ENCODE measurements at regions not wholly inside any gene's neighbourhood (a gene's known extent, or its start where the extent isn't known, plus 50 kb on each side); places are given as distances from the start of the nearest gene placed in this dataset.

DNA sequence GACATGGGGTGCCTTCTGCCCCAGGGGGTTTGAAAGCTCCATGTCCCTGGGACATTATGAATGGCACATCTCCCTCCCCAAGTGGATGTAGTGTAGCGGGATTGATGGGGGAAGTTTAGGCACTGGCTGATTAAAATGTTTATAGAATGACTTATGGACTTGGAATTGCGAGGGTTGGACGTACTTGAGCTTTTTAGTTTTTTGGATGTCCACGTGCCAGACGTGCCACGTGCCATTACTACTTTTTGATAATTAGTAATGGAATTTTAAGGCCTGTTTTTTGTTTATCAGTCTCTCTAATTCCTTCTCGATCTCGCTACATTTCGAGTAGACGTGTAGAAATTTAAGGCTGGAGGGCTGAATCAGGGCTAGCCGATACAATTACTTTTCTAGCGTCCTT, 162.8 kb downstream of the TBXT start:
- in situ Hi-C loops (cut with MboI; ENCODE audit: low pct_unique_long_range_greater_than_20kb, low sequenced_read_pairs, unreplicated experiment): no loop called here
- DNase-seq (ENCODE audit: low spot score): no peak
- TF ChIP-seq, protein P1, sequence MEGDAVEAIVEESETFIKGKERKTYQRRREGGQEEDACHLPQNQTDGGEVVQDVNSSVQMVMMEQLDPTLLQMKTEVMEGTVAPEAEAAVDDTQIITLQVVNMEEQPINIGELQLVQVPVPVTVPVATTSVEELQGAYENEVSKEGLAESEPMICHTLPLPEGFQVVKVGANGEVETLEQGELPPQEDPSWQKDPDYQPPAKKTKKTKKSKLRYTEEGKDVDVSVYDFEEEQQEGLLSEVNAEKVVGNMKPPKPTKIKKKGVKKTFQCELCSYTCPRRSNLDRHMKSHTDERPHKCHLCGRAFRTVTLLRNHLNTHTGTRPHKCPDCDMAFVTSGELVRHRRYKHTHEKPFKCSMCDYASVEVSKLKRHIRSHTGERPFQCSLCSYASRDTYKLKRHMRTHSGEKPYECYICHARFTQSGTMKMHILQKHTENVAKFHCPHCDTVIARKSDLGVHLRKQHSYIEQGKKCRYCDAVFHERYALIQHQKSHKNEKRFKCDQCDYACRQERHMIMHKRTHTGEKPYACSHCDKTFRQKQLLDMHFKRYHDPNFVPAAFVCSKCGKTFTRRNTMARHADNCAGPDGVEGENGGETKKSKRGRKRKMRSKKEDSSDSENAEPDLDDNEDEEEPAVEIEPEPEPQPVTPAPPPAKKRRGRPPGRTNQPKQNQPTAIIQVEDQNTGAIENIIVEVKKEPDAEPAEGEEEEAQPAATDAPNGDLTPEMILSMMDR (IDR thresholded peaks at IDR 0.05; ENCODE audit: extremely low read depth, insufficient read depth, missing control alignments): no peak

DNA sequence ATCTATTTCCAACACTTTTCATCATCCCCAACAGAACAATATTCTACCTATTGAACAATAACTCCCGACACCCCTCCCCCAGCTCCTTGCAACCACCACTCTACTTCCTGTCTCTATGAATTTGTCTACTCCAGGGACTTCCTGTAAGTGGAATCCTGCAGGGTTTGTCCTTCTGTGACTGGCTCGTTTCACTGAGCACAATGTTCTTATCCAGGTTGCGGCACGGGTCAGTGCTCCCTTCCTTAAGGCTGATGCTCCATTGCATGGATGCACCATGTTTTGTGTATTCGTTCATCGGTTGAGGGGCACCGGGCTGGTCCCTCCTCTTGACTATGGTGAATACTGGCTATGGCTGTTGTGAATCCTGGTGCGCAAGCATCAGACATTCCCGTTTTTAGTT, 163.2 kb downstream of the TBXT start:
- no peak for DNase-seq (ENCODE audit: low spot score)
- in situ Hi-C loops (cut with MboI; ENCODE audit: low pct_unique_long_range_greater_than_20kb, low sequenced_read_pairs, unreplicated experiment): no loop called here
- TF ChIP-seq, protein P1 (IDR thresholded peaks at IDR 0.05; ENCODE audit: extremely low read depth, insufficient read depth, missing control alignments): no peak

DNA sequence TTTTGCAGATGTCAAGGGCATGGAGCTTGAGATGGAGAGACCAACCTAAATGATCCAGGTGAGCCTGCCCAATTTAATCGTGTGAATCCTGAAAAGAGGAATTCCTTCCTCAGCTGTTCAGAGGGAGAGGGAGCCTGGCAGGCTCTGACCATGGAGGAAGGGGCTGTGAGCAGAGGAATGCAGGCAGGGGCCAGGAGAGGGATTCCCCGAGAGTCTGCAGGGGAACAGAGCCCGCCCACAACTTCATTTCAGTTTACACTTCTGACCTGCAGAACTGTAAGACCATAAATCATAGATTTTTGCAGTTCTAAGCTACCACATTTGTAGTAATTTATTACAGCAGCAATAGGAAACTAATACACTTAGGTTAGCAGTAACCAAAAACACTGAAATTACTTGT, 164.1 kb downstream of the TBXT start:
- DNase-seq (ENCODE audit: low spot score): no peak
- in situ Hi-C loops (cut with MboI; ENCODE audit: low pct_unique_long_range_greater_than_20kb, low sequenced_read_pairs, unreplicated experiment): no loop called here
- TF ChIP-seq, protein P1 (IDR thresholded peaks at IDR 0.05; ENCODE audit: extremely low read depth, insufficient read depth, missing control alignments): no peak

DNA sequence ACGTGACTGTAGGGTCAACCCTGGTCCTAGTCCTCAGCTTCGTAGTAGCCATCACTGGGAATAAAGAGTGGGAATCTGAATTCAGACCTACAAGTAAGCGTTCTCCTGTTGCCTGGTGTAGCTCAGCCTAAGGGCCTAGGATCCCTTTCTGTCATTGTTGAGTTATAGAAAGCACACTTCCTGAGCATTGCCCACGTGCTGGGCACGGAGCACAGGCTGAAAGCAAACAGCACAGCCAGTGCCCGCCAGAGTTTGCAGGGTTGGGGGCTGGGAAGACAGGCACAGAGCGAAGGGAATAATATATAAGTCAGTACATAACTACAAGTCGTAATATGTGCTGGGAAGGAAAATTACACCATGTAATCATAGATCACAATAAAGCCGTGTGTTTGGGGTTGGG, 166.3 kb downstream of the TBXT start:
- TF ChIP-seq, protein P1 (IDR thresholded peaks at IDR 0.05; ENCODE audit: extremely low read depth, insufficient read depth, missing control alignments): no peak
- DNase-seq (ENCODE audit: low spot score): no peak
- in situ Hi-C loops (cut with MboI; ENCODE audit: low pct_unique_long_range_greater_than_20kb, low sequenced_read_pairs, unreplicated experiment): no loop called here

DNA sequence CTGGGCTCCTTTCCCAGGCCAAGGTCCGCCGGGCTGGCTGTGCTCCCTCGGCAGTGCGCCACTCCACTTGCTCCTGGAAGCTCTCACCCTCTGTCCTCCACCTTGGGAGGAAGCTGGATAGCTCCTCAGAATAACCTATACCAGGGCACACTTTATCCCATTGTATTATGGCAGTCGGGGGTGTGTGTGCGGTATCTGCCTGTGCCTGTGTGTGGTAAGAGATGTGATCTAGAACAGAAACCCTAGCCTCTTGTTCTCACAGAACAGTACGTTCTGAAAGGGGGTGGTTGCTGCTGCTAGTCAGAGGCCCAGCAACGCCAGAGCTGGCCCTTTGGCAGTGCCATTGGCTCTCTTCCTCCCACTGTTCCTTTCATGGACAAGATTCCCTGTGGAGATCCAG, 168.4 kb downstream of the TBXT start:
- TF ChIP-seq, protein P1 (IDR thresholded peaks at IDR 0.05; ENCODE audit: extremely low read depth, insufficient read depth, missing control alignments): no peak
- no peak for DNase-seq (ENCODE audit: low spot score)
- in situ Hi-C loops (cut with MboI; ENCODE audit: low pct_unique_long_range_greater_than_20kb, low sequenced_read_pairs, unreplicated experiment): no loop called here

DNA sequence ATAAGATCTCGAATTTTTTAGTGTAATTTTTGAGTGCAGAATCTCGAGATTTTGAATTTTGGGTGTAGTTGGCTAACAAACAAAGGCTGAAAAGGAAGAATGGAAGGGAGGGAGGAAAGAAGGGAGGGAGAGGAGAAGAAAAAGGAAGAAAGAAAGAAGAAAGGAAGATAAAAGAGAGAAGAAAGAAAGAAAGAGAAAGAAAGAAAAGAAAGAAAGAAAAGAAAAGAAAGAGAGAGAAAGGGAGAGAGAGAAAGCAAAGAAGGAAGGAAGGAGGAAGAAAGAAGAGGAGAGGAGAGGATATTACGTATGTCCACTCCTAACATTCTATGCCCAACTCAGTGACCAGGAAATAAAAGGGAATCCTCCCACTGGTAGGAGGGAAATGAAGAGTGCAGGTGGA, 169.6 kb downstream of the TBXT start:
- in situ Hi-C loops (cut with MboI; ENCODE audit: low pct_unique_long_range_greater_than_20kb, low sequenced_read_pairs, unreplicated experiment): no loop called here
- no peak for DNase-seq (ENCODE audit: low spot score)
- TF ChIP-seq, protein P1 (IDR thresholded peaks at IDR 0.05; ENCODE audit: extremely low read depth, insufficient read depth, missing control alignments): no peak

DNA sequence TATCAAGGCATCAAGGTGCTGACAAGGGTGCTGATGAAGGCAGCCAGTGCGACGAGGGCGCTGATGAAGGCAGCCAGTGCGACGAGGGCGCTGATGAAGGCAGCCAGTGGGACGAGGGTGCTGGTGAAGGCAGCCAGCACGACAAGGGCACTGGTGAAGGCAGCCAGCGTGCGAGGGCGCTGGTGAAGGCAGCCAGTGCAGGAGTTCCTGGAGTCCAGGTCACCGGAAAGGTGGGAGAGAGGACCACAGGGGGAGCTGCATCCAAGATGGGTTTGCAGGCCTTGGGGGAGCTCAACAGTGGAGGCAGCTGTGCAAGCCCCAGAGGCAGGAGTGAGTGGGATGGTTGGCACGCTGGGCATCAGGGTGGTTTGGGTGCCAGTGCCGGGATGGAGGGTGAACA, 176.3 kb downstream of the TBXT start:
- TF ChIP-seq, protein P1 (IDR thresholded peaks at IDR 0.05; ENCODE audit: extremely low read depth, insufficient read depth, missing control alignments): no peak
- in situ Hi-C loops (cut with MboI; ENCODE audit: low pct_unique_long_range_greater_than_20kb, low sequenced_read_pairs, unreplicated experiment): no loop called here
- DNase-seq (ENCODE audit: low spot score): no peak

Measured in GM13977 (cell line).